Kidney (tissue), 13 donors: ENCODE measurements at regions not wholly inside any gene's neighbourhood (a gene's known extent, or its start where the extent isn't known, plus 50 kb on each side); places are given as distances from the start of the nearest gene placed in this dataset.

Source experiments
- DNase-seq, 5 donors: peaks; one replicate each; pipeline ENCODE4 v3.0.0-alpha.2; 2013 to 2020
- FAIRE-seq: peaks from 2 replicates; lab custom pipeline; 2012; peaks lifted over from hg19 to GRCh38; lab: Jason Lieb, UNC
- H3K27ac ChIP-seq, 2 donors: one replicate each; pipeline ENCODE4 v1.7.0; 2013; ENCODE audit warnings: low read depth in 2 of 2, low read length in 2 of 2, inconsistent platforms in 1 of 2
- H3K27me3 ChIP-seq: one replicate; pipeline ENCODE4 v1.7.1; 2013; ENCODE audit warnings: low read length, inconsistent platforms; ENCODE audit not compliant: control insufficient read depth, insufficient read depth
- H3K36me3 ChIP-seq, 3 donors: one replicate each; pipeline versions ENCODE4 v1.7.0 to v1.7.1; 2013; ENCODE audit warnings: low read length in 3 of 3, control low read depth in 1 of 3, inconsistent platforms in 1 of 3; ENCODE audit not compliant: insufficient read depth in 3 of 3, control insufficient read depth in 2 of 3
- H3K4me1 ChIP-seq, 3 donors: one replicate each; pipeline versions ENCODE4 v1.7.0 to v1.7.1; 2013; ENCODE audit warnings: low read length in 3 of 3, inconsistent platforms in 1 of 3, low read depth in 1 of 3; ENCODE audit not compliant: control insufficient read depth in 2 of 3, insufficient read depth in 2 of 3
- H3K4me3 ChIP-seq, 3 donors: one replicate each; pipeline versions ENCODE4 v1.7.0 to v1.8.1; 2013; ENCODE audit warnings: low read length in 3 of 3, control low read depth in 1 of 3, inconsistent platforms in 1 of 3
- H3K9ac ChIP-seq, 3 donors: one replicate each; pipeline versions ENCODE4 v1.7.0 to v1.7.1; 2013; ENCODE audit warnings: low read length in 3 of 3, control low read depth in 1 of 3, inconsistent platforms in 1 of 3
- H3K9me3 ChIP-seq, 3 donors: one replicate each; pipeline versions ENCODE4 v1.7.0 to v1.7.1; 2013; ENCODE audit warnings: low read length in 3 of 3, control low read depth in 1 of 3, inconsistent platforms in 1 of 3; ENCODE audit not compliant: control insufficient read depth in 2 of 3, insufficient read depth in 1 of 3
- intact Hi-C: fragments of 100-400 bp; cut with DNase I; formaldehyde crosslinking; loops from one replicate; pipeline ENCODE4 v1.11.1; 2022
- TF ChIP-seq, protein P1 (sequence below): IDR thresholded peaks from 3 replicates; pipeline ENCODE4 v1.5.1; 2012; ENCODE audit warnings: mild to moderate bottlenecking, moderate library complexity, borderline replicate concordance; ENCODE audit not compliant: insufficient read depth; ENCODE audit errors: extremely low read depth
- donor health status: control.
- donor health status: control.
- donor health status: control.
- donor health status: control.
- donor health status: control.
- donor health status: DM: yes; HTN: yes; CAD: no.
- donor health status: Normal renal cell carcinoma (clear cell type).

- intact Hi-C loops = no loop called here
These were observed 82.7 kb upstream of the KLF6 start for GRCh38 chr10:3867454-3868270.

DNA sequence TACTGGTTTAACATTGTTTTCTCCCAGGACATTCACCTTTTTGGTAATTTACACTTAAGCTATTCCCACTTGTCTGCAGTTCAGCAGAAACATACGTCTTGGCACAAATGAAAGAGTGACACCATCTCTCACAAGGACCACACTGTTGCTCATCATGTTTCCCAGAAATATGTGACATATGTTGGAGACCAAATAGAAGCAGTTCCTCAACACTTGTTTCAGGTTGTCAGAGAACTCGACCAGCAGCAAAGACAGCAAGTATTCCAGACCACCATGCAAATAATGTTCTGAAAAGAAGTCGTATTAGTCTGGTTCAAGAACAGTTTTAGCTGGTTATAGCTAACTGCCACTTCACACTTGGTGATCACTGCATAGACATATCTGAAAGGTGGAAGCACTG is 81.3 kb upstream of the KLF6 start:
- DNase-seq (no peak), FAIRE-seq (no peak)
- intact Hi-C loops = no loop called here
- TF ChIP-seq, protein P1, sequence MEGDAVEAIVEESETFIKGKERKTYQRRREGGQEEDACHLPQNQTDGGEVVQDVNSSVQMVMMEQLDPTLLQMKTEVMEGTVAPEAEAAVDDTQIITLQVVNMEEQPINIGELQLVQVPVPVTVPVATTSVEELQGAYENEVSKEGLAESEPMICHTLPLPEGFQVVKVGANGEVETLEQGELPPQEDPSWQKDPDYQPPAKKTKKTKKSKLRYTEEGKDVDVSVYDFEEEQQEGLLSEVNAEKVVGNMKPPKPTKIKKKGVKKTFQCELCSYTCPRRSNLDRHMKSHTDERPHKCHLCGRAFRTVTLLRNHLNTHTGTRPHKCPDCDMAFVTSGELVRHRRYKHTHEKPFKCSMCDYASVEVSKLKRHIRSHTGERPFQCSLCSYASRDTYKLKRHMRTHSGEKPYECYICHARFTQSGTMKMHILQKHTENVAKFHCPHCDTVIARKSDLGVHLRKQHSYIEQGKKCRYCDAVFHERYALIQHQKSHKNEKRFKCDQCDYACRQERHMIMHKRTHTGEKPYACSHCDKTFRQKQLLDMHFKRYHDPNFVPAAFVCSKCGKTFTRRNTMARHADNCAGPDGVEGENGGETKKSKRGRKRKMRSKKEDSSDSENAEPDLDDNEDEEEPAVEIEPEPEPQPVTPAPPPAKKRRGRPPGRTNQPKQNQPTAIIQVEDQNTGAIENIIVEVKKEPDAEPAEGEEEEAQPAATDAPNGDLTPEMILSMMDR = no peak
- H3K4me3 ChIP-seq = no peak overlapping the region
- no peaks in the 10 kb centered on the region for H3K9me3 ChIP-seq
- no peaks in the 10 kb centered on the region for H3K27me3 ChIP-seq
- H3K36me3 ChIP-seq = no peaks in the 10 kb centered on the region
- H3K4me1 ChIP-seq = peaks cover 0 to 4% (median 3%) of the 10 kb centered on the region in 3 donors
- H3K27ac ChIP-seq = peak overlapping the region in 1 of 2 donors; percentile 14
- H3K9ac ChIP-seq = no peak overlapping the region

More at GRCh38 chr10:3867454-3868270, 82.7 kb upstream of the KLF6 start:
- DNase-seq (no peak), FAIRE-seq (no peak)
- Histone ChIP-seq H3K9ac (no peak overlapping the region), H3K4me1 (peaks cover 0 to 4% (median 0%) of the 10 kb centered on the region in 3 donors), H3K4me3 (no peak overlapping the region), H3K27ac (peak overlapping the region in 1 of 2 donors; percentile 75), H3K36me3 (no peaks in the 10 kb centered on the region), H3K9me3 (no peaks in the 10 kb centered on the region), H3K27me3 (no peaks in the 10 kb centered on the region)
- TF ChIP-seq, protein P1 = no peak

GRCh38 chr10:3865565-3865964 is 80.6 kb upstream of the KLF6 start:
- Histone ChIP-seq H3K27me3 (no peaks in the 10 kb centered on the region), H3K4me1 (peaks cover 0 to 4% (median 3%) of the 10 kb centered on the region in 3 donors), H3K4me3 (no peak overlapping the region), H3K36me3 (no peaks in the 10 kb centered on the region), H3K9ac (no peak overlapping the region), H3K27ac (no peak overlapping the region), H3K9me3 (no peaks in the 10 kb centered on the region)
- no peak for DNase-seq
- intact Hi-C loops = no loop called here
- TF ChIP-seq, protein P1 = no peak
- no peak for FAIRE-seq
